PFSK-1 (cell line): ENCODE measurements at regions not wholly inside any gene's neighbourhood (a gene's known extent, or its start where the extent isn't known, plus 50 kb on each side); places are given as distances from the start of the nearest gene placed in this dataset.

Experiments used
- POLR2AphosphoS5 ChIP-seq: IDR thresholded peaks from 2 replicates; pipeline ENCODE4 v1.6.1; 2012; ENCODE audit warnings: low read depth, mild to moderate bottlenecking, control low read depth, low read length, moderate library complexity
- SIN3A ChIP-seq: IDR thresholded peaks from 2 replicates; pipeline ENCODE4 v1.6.1; 2012; ENCODE audit warnings: mild to moderate bottlenecking, low read length, moderate library complexity, borderline replicate concordance; ENCODE audit not compliant: insufficient read depth
- TAF1 ChIP-seq: IDR thresholded peaks from 2 replicates; pipeline ENCODE4 v1.6.1; 2012; ENCODE audit warnings: low read length, control low read depth, borderline replicate concordance; ENCODE audit not compliant: insufficient read depth
- TF ChIP-seq, protein P1 (sequence below), 2 experiments: IDR thresholded peaks; 2 replicates each; pipeline versions ENCODE4 v1.6.1 to v1.8.0; 2011 to 2012; ENCODE audit warnings: low read depth in 2 of 2, low read length in 2 of 2, control low read depth in 1 of 2, inconsistent platforms in 1 of 2, mild to moderate bottlenecking in 1 of 2, moderate library complexity in 1 of 2; ENCODE audit not compliant: insufficient read depth in 1 of 2

DNA sequence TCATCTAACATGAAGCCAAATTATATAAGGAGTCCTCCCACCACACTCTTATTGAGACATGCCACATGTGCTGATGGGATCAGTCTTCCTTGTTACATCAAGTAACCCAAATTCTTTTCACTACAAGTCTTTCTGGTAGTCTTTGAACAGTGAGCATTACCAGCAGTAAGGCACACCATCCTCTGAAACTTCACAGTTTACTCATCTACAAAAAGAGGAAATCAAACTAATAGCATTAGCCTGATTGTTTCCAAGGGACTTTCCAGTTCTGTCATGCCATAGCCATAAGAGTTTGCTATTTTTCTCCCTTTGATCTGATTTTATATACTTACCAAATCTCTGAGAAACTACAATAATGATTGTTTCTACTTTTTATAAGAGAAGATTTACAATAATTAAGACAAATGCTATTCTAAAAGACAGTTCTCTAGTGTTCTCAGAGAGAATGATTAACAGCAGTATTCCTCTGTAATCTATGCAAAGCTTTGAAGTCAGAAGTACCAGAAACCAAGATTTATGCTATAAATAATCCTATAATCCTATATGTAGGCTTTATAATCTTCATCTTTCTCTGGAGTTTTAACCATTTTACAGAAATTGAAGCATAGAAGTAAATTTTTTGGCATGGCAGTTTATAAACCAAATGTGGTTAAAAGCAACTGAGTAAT lies 166.2 kb upstream of the ACO1 start:
- TF ChIP-seq POLR2AphosphoS5 (no peak), TAF1 (no peak), SIN3A (no peak)
- TF ChIP-seq, protein P1, sequence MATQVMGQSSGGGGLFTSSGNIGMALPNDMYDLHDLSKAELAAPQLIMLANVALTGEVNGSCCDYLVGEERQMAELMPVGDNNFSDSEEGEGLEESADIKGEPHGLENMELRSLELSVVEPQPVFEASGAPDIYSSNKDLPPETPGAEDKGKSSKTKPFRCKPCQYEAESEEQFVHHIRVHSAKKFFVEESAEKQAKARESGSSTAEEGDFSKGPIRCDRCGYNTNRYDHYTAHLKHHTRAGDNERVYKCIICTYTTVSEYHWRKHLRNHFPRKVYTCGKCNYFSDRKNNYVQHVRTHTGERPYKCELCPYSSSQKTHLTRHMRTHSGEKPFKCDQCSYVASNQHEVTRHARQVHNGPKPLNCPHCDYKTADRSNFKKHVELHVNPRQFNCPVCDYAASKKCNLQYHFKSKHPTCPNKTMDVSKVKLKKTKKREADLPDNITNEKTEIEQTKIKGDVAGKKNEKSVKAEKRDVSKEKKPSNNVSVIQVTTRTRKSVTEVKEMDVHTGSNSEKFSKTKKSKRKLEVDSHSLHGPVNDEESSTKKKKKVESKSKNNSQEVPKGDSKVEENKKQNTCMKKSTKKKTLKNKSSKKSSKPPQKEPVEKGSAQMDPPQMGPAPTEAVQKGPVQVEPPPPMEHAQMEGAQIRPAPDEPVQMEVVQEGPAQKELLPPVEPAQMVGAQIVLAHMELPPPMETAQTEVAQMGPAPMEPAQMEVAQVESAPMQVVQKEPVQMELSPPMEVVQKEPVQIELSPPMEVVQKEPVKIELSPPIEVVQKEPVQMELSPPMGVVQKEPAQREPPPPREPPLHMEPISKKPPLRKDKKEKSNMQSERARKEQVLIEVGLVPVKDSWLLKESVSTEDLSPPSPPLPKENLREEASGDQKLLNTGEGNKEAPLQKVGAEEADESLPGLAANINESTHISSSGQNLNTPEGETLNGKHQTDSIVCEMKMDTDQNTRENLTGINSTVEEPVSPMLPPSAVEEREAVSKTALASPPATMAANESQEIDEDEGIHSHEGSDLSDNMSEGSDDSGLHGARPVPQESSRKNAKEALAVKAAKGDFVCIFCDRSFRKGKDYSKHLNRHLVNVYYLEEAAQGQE (IDR thresholded peaks at IDR 0.05; ENCODE audit: insufficient read depth in 1 of 2, low read depth in 2 of 2, low read length in 2 of 2): no peak
